K562 (cell line): ENCODE measurements at regions not wholly inside any gene's neighbourhood (a gene's known extent, or its start where the extent isn't known, plus 50 kb on each side); places are given as distances from the start of the nearest gene placed in this dataset.

Source experiments
- ATAC-seq: fragments of 200-7000 bp; cut with Tn5 transposase; 3 replicates; pipeline ENCODE4 v1.9.1; 2020; ENCODE audit warnings: moderate library complexity
- BruUV-seq: library from RNA; stranded (reverse); fragments of 400-500 nt; replicated peaks from 2 replicates; lab custom pipeline; 2021; lab: Mats Ljungman, UMichigan
- CTCF ChIA-PET: fragments of 300-600 bp; formaldehyde crosslinking; extraction: SDS; loops from one replicate; lab custom pipeline; 2021; ENCODE audit warnings: low intra/inter-chr PET ratio; lab: Yijun Ruan, JAX
- POLR2A ChIA-PET: fragments of 300-600, 350-650 bp; sonication (Branson Sonifier 250); formaldehyde crosslinking; extraction: SDS; loops from one replicate; lab custom pipeline; 2021; ENCODE audit warnings: antibody characterized with exemption, inconsistent platforms; lab: Yijun Ruan, JAX
- DNase-seq, 4 experiments: peaks; one replicate each; pipeline versions ENCODE4 v3.0.0 to v3.0.0-alpha.2; 2011 to 2018; ENCODE audit warnings: low spot score in 3 of 4, mixed read lengths in 3 of 4; ENCODE audit errors: extremely low read depth in 1 of 4
- FAIRE-seq: peaks from 2 replicates; lab custom pipeline; 2011; peaks lifted over from hg19 to GRCh38; lab: Jason Lieb, UNC
- H2AFZ ChIP-seq: 2 replicates; pipeline ENCODE4 v1.6.0; 2011; ENCODE audit warnings: low read depth, low read length, control low read depth, inconsistent platforms
- H3K27ac ChIP-seq: fragments of 200-600 bp; 3 replicates; pipeline ENCODE4 v1.8.0; 2011; ENCODE audit warnings: low read depth, mild to moderate bottlenecking, control low read depth, inconsistent platforms, low read length, moderate library complexity, mixed read lengths; ENCODE audit errors: extremely low read depth
- H3K27me3 ChIP-seq, 2 experiments: fragments of 300-600 bp in 1 of 2; 2 replicates in 1 of 2; 3 replicates in 1 of 2; pipeline versions ENCODE4 v1.6.0 to v1.8.0; 2011; ENCODE audit warnings: inconsistent platforms in 2 of 2, low read length in 2 of 2, mild to moderate bottlenecking in 1 of 2, mixed read lengths in 1 of 2, moderate library complexity in 1 of 2; ENCODE audit not compliant: control insufficient read depth in 2 of 2, insufficient read depth in 2 of 2
- H3K36me3 ChIP-seq: fragments of 300-600 bp; 3 replicates; pipeline ENCODE4 v1.8.0; 2011; ENCODE audit warnings: mild to moderate bottlenecking, low read length, inconsistent platforms; ENCODE audit not compliant: control insufficient read depth, insufficient read depth
- H3K4me1 ChIP-seq, 2 experiments: fragments of 200-600 bp in 1 of 2; replicated peaks in 1 of 2; 2 replicates in 1 of 2; 3 replicates in 1 of 2; pipeline versions ENCODE4 v1.5.1 to v1.8.0; 2011; ENCODE audit warnings: inconsistent platforms in 2 of 2, low read length in 2 of 2, mild to moderate bottlenecking in 1 of 2, mixed read lengths in 1 of 2, moderate library complexity in 1 of 2; ENCODE audit not compliant: control insufficient read depth in 2 of 2, insufficient read depth in 2 of 2
- H3K4me2 ChIP-seq: 2 replicates; pipeline ENCODE4 v1.6.1; 2011; ENCODE audit warnings: low read length, control low read depth, inconsistent platforms, mixed read lengths; ENCODE audit not compliant: insufficient read depth
- H3K4me3 ChIP-seq: fragments of 200-600 bp; sonication (generic), shearing (Covaris generic); 2 replicates; pipeline ENCODE4 v1.5.1; 2016; ENCODE audit warnings: control low read depth, inconsistent platforms
- H3K79me2 ChIP-seq: fragments of 200-600 bp; 3 replicates; pipeline ENCODE4 v1.8.0; 2011; ENCODE audit warnings: low read length, inconsistent platforms; ENCODE audit not compliant: control insufficient read depth, insufficient read depth
- H3K9ac ChIP-seq, 2 experiments: 2 replicates each; pipeline versions ENCODE4 v1.6.0 to v1.6.1; 2011; ENCODE audit warnings: low read depth in 2 of 2, low read length in 2 of 2, control low read depth in 1 of 2, inconsistent platforms in 1 of 2, mild to moderate bottlenecking in 1 of 2, mixed read lengths in 1 of 2; ENCODE audit not compliant: insufficient read depth in 1 of 2
- H3K9me1 ChIP-seq: one replicate; pipeline ENCODE4 v1.6.0; 2011; ENCODE audit warnings: inconsistent platforms, mild to moderate bottlenecking, low read length, moderate library complexity; ENCODE audit not compliant: control insufficient read depth, insufficient read depth
- H3K9me3 ChIP-seq: replicated peaks from 2 replicates; pipeline ENCODE4 v1.5.1; 2011; ENCODE audit warnings: low read depth, low read length, inconsistent platforms; ENCODE audit not compliant: control insufficient read depth, insufficient read depth
- H4K20me1 ChIP-seq: replicated peaks from 2 replicates; pipeline ENCODE4 v1.6.1; 2011; ENCODE audit warnings: low read length, inconsistent platforms, mixed read lengths; ENCODE audit not compliant: control insufficient read depth, insufficient read depth
- SAFB ChIP-seq: fragments of 200-400 bp; formaldehyde crosslinking; IDR thresholded peaks from 2 replicates; pipeline ENCODE4 v1.6.1; 2017; ENCODE audit warnings: low read depth, low read length, borderline replicate concordance
- WGBS: fragments of 100-300 bp; shearing (Covaris generic); methylation state at CpG from one replicate; pipeline ENCODE4 v1.1.6; 2016; ENCODE audit warnings: low coverage, mixed read lengths; ENCODE audit not compliant: insufficient coverage; ENCODE audit errors: missing lambda C conversion rate; 5-methylcytosine and 5-hydroxymethylcytosine counted together
- in situ Hi-C: fragments of 300-500 bp; cut with MboI; formaldehyde crosslinking; loops from 4 replicates; pipeline ENCODE4 v1.15.0; 2018; ENCODE audit warnings: inconsistent platforms, mixed read lengths
- intact Hi-C: fragments of 100-400 bp; cut with micrococcal nuclease; formaldehyde crosslinking; loops from 2 replicates; pipeline ENCODE4 v1.14.2; 2022
- TF ChIP-seq, protein P1 (sequence below): IDR thresholded peaks from 2 replicates; pipeline ENCODE4 v1.6.1; 2016; ENCODE audit warnings: missing genetic modification characterization, missing compliant biosample characterization
- TF ChIP-seq, protein P2 (sequence below): sonication (generic); formaldehyde crosslinking; IDR thresholded peaks from 2 replicates; pipeline ENCODE4 v1.8.0; 2023; ENCODE audit warnings: mild to moderate bottlenecking, missing genetic modification reagents
- TF ChIP-seq, protein P3 (sequence below): sonication (generic); formaldehyde crosslinking; IDR thresholded peaks from 2 replicates; pipeline ENCODE4 v1.8.0; 2023; ENCODE audit warnings: missing genetic modification reagents, mild to moderate bottlenecking, borderline replicate concordance

DNA sequence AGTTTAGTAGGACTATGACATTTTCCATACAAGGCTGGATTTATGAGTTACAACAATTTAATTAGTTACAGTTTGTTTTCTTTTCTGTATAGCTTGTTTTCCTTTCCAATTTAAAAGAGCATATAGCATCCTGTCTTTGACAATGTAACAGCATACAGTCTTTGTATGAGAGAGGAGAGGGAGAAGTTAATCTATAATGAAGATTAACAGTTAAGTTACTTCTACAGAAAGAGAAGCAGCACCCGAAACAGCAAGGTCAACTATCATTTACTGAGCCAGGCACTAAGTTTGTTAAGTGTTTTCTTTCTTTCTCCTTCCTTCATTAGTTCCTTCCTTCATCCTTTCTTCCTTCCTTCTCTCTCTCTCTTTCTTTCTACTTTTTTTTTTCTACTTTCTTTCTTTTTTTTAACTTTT is 52.3 kb upstream of the RAB4A start:
- in situ Hi-C loops (no loop called here), intact Hi-C loops (no loop called here)
- Histone ChIP-seq H3K79me2 (no peaks in the 10 kb centered on the region), H3K9ac (no peak overlapping the region), H3K4me1 (no peaks in the 10 kb centered on the region), H4K20me1 (0 out of 2 replicates have a peak, but pooled peaks cover 3% of the 10 kb centered on the region), H3K4me2 (no peak overlapping the region), H2AFZ (no peak overlapping the region), H3K27me3 (peaks cover 4 to 14% of the 10 kb centered on the region in 2 experiments), H3K4me3 (no peak overlapping the region), H3K36me3 (no peaks in the 10 kb centered on the region), H3K9me1 (no peaks in the 10 kb centered on the region), H3K27ac (no peak overlapping the region), H3K9me3 (no peaks in the 10 kb centered on the region)
- 0 out of 2 replicates have a peak, but pooled peaks have one; percentile 24 for TF ChIP-seq SAFB
- TF ChIP-seq, protein P1, sequence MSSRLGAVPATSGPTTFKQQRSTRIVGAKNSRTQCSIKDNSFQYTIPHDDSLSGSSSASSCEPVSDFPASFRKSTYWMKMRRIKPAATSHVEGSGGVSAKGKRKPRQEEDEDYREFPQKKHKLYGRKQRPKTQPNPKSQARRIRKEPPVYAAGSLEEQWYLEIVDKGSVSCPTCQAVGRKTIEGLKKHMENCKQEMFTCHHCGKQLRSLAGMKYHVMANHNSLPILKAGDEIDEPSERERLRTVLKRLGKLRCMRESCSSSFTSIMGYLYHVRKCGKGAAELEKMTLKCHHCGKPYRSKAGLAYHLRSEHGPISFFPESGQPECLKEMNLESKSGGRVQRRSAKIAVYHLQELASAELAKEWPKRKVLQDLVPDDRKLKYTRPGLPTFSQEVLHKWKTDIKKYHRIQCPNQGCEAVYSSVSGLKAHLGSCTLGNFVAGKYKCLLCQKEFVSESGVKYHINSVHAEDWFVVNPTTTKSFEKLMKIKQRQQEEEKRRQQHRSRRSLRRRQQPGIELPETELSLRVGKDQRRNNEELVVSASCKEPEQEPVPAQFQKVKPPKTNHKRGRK (tag): peak; percentile 50; the same call in 1 of the 2 replicates
- TF ChIP-seq, protein P2, sequence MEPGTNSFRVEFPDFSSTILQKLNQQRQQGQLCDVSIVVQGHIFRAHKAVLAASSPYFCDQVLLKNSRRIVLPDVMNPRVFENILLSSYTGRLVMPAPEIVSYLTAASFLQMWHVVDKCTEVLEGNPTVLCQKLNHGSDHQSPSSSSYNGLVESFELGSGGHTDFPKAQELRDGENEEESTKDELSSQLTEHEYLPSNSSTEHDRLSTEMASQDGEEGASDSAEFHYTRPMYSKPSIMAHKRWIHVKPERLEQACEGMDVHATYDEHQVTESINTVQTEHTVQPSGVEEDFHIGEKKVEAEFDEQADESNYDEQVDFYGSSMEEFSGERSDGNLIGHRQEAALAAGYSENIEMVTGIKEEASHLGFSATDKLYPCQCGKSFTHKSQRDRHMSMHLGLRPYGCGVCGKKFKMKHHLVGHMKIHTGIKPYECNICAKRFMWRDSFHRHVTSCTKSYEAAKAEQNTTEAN (CRISPR knock-in tag): no peak
- TF ChIP-seq, protein P3, sequence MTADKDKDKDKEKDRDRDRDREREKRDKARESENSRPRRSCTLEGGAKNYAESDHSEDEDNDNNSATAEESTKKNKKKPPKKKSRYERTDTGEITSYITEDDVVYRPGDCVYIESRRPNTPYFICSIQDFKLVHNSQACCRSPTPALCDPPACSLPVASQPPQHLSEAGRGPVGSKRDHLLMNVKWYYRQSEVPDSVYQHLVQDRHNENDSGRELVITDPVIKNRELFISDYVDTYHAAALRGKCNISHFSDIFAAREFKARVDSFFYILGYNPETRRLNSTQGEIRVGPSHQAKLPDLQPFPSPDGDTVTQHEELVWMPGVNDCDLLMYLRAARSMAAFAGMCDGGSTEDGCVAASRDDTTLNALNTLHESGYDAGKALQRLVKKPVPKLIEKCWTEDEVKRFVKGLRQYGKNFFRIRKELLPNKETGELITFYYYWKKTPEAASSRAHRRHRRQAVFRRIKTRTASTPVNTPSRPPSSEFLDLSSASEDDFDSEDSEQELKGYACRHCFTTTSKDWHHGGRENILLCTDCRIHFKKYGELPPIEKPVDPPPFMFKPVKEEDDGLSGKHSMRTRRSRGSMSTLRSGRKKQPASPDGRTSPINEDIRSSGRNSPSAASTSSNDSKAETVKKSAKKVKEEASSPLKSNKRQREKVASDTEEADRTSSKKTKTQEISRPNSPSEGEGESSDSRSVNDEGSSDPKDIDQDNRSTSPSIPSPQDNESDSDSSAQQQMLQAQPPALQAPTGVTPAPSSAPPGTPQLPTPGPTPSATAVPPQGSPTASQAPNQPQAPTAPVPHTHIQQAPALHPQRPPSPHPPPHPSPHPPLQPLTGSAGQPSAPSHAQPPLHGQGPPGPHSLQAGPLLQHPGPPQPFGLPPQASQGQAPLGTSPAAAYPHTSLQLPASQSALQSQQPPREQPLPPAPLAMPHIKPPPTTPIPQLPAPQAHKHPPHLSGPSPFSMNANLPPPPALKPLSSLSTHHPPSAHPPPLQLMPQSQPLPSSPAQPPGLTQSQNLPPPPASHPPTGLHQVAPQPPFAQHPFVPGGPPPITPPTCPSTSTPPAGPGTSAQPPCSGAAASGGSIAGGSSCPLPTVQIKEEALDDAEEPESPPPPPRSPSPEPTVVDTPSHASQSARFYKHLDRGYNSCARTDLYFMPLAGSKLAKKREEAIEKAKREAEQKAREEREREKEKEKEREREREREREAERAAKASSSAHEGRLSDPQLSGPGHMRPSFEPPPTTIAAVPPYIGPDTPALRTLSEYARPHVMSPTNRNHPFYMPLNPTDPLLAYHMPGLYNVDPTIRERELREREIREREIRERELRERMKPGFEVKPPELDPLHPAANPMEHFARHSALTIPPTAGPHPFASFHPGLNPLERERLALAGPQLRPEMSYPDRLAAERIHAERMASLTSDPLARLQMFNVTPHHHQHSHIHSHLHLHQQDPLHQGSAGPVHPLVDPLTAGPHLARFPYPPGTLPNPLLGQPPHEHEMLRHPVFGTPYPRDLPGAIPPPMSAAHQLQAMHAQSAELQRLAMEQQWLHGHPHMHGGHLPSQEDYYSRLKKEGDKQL (CRISPR knock-in tag): no peak
- no peak for ATAC-seq
- no TSS peak for BruUV-seq
- 0% methylated on average over 1 of the region's 1 CpG for WGBS
- no peak for FAIRE-seq
- CTCF ChIA-PET: no interaction called here
- DNase-seq: no peak
- POLR2A ChIA-PET: no interaction called here
